GM12878 (cell line): ENCODE measurements at regions not wholly inside any gene's neighbourhood (a gene's known extent, or its start where the extent isn't known, plus 50 kb on each side); places are given as distances from the start of the nearest gene placed in this dataset.

Source experiments
- ATAC-seq: fragments of 200-7000 bp; cut with Tn5 transposase; 3 replicates; pipeline ENCODE4 v1.9.1; 2020; ENCODE audit warnings: mild to moderate bottlenecking, moderate library complexity
- BruUV-seq: library from RNA; stranded (reverse); fragments of 400-500 nt; replicated peaks from 2 replicates; lab custom pipeline; 2021; lab: Mats Ljungman, UMichigan
- CTCF ChIA-PET: fragments of 300-600 bp; sonication (Branson Sonifier 250); formaldehyde crosslinking; extraction: SDS; loops from one replicate; lab custom pipeline; 2021; ENCODE audit warnings: inconsistent platforms; lab: Yijun Ruan, JAX
- POLR2A ChIA-PET: fragments of 350-600 bp; formaldehyde crosslinking; extraction: SDS; loops from one replicate; lab custom pipeline; 2021; ENCODE audit warnings: inconsistent platforms; lab: Charles Lee
- RAD21 ChIA-PET: fragments of 300-600 bp; sonication (Branson Sonifier 250); formaldehyde crosslinking; loops from one replicate; lab custom pipeline; 2023; ENCODE audit warnings: antibody characterized with exemption; ENCODE audit not compliant: unreplicated experiment; lab: Charles Lee
- SMC1A ChIA-PET: fragments of 300-600 bp; sonication (Branson Sonifier 250); formaldehyde crosslinking; loops from one replicate; lab custom pipeline; 2023; ENCODE audit not compliant: unreplicated experiment, uncharacterized antibody; lab: Charles Lee
- DNase-seq: peaks from one replicate; pipeline ENCODE4 v3.0.0-alpha.2; 2011; ENCODE audit warnings: low read depth, low spot score
- FAIRE-seq: peaks from 3 replicates; lab custom pipeline; 2011; peaks lifted over from hg19 to GRCh38; lab: Jason Lieb, UNC
- H2AFZ ChIP-seq: 2 replicates; pipeline ENCODE4 v1.6.0; 2011; ENCODE audit warnings: low read depth, low read length, control low read depth; ENCODE audit not compliant: control insufficient read depth
- H3K27ac ChIP-seq: 2 replicates; pipeline ENCODE4 v1.5.1; 2011; ENCODE audit warnings: control low read depth; ENCODE audit not compliant: control insufficient read depth, insufficient read depth
- H3K27me3 ChIP-seq, 2 experiments: replicated peaks in 1 of 2; 2 replicates each; pipeline versions ENCODE4 v1.6.0 to v1.6.1; 2011; ENCODE audit warnings: low read length in 1 of 2; ENCODE audit not compliant: control insufficient read depth in 2 of 2, insufficient read depth in 2 of 2
- H3K36me3 ChIP-seq, 2 experiments: 2 replicates each; pipeline ENCODE4 v1.5.1; 2011; ENCODE audit warnings: low read length in 1 of 2; ENCODE audit not compliant: control insufficient read depth in 2 of 2, insufficient read depth in 2 of 2
- H3K4me1 ChIP-seq: 2 replicates; pipeline ENCODE4 v1.6.1; 2011; ENCODE audit warnings: mild to moderate bottlenecking, low read length, moderate library complexity, mixed read lengths; ENCODE audit not compliant: control insufficient read depth, insufficient read depth
- H3K4me2 ChIP-seq: 2 replicates; pipeline ENCODE4 v1.6.0; 2011; ENCODE audit warnings: control low read depth; ENCODE audit not compliant: control insufficient read depth, insufficient read depth
- H3K4me3 ChIP-seq: fragments of 200-600 bp; sonication (generic); 2 replicates; pipeline ENCODE4 v1.5.1; 2016
- H3K79me2 ChIP-seq: 2 replicates; pipeline ENCODE4 v1.6.0; 2011; ENCODE audit warnings: low read length; ENCODE audit not compliant: control insufficient read depth, insufficient read depth
- H3K9ac ChIP-seq: 2 replicates; pipeline ENCODE4 v1.8.0; 2011; ENCODE audit warnings: low read length, control low read depth, mixed read lengths; ENCODE audit not compliant: control insufficient read depth, insufficient read depth
- H3K9me3 ChIP-seq: replicated peaks from 3 replicates; pipeline ENCODE4 v1.5.1; 2011; ENCODE audit warnings: mild to moderate bottlenecking, low read length; ENCODE audit not compliant: control insufficient read depth, insufficient read depth
- H4K20me1 ChIP-seq: 2 replicates; pipeline ENCODE4 v1.6.0; 2011; ENCODE audit not compliant: control insufficient read depth, insufficient read depth
- BHLHE40 ChIP-seq, 2 experiments: fragments of 450-650 bp in 1 of 2; IDR thresholded peaks; 2 replicates each; pipeline ENCODE4 v1.6.1; 2011 to 2017; ENCODE audit warnings: low read depth in 2 of 2, borderline replicate concordance in 1 of 2, improper control_type of control experiment in 1 of 2, low read length in 1 of 2, mild to moderate bottlenecking in 1 of 2
- GABPA ChIP-seq: IDR thresholded peaks from 2 replicates; pipeline ENCODE4 v1.6.1; 2014; ENCODE audit warnings: antibody characterized with exemption, low read depth, mild to moderate bottlenecking, inconsistent platforms
- HDGF ChIP-seq: fragments of 450-650 bp; IDR thresholded peaks from 2 replicates; pipeline ENCODE4 v1.6.1; 2016; ENCODE audit warnings: antibody characterized with exemption
- KLF5 ChIP-seq: fragments of 450-650 bp; IDR thresholded peaks from 2 replicates; pipeline ENCODE4 v1.6.1; 2014; ENCODE audit warnings: mild to moderate bottlenecking; ENCODE audit not compliant: partially characterized antibody
- POU2F2 ChIP-seq: IDR thresholded peaks from 3 replicates; pipeline ENCODE4 v1.6.1; 2011; ENCODE audit warnings: low read depth, mild to moderate bottlenecking, low read length, borderline replicate concordance
- RUNX3 ChIP-seq: IDR thresholded peaks from 2 replicates; pipeline ENCODE4 v1.6.1; 2012; ENCODE audit warnings: low read length, inconsistent platforms
- SKIL ChIP-seq: fragments of 450-650 bp; IDR thresholded peaks from 2 replicates; pipeline ENCODE4 v1.6.1; 2017; ENCODE audit warnings: mild to moderate bottlenecking, low read depth, inconsistent platforms; ENCODE audit not compliant: poor library complexity, severe bottlenecking
- SMAD5 ChIP-seq: IDR thresholded peaks from 2 replicates; pipeline ENCODE4 v1.6.1; 2016; ENCODE audit warnings: antibody characterized with exemption, low read depth
- STAT3 ChIP-seq: IDR thresholded peaks from 2 replicates; pipeline ENCODE4 v1.6.1; 2011; ENCODE audit warnings: low read depth, low read length, improper control_type of control experiment
- SUZ12 ChIP-seq: fragments of 200-600 bp; sonication (generic); IDR thresholded peaks from one replicate; pipeline ENCODE4 v1.6.1; 2018; ENCODE audit warnings: antibody characterized with exemption, mild to moderate bottlenecking; ENCODE audit not compliant: unreplicated experiment
- ZBTB11 ChIP-seq: fragments of 450-650 bp; formaldehyde crosslinking; IDR thresholded peaks from 2 replicates; pipeline ENCODE4 v1.5.0; 2022; ENCODE audit warnings: mild to moderate bottlenecking, missing genetic modification characterization
- WGBS: methylation state at CpG from one replicate; pipeline ENCODE4 v1.1.6; 2016; ENCODE audit warnings: low lambda C conversion rate; ENCODE audit not compliant: insufficient replicate concordance, insufficient coverage; ENCODE audit errors: missing lambda C conversion rate; 5-methylcytosine and 5-hydroxymethylcytosine counted together
- in situ Hi-C: fragments of 300-500 bp; cut with MboI; formaldehyde crosslinking; loops from 9 replicates; pipeline ENCODE4 v1.14.3; 2018; ENCODE audit warnings: mixed read lengths
- intact Hi-C: fragments of 100-400 bp; cut with micrococcal nuclease; formaldehyde crosslinking; loops from one replicate; pipeline ENCODE4 v1.14.2; 2022; ENCODE audit not compliant: unreplicated experiment

GRCh38 chr15:96728591-96728990 is 398.1 kb downstream of the NR2F2 start:
- SMC1A ChIA-PET = no interaction called here
- Histone ChIP-seq H2AFZ (no peak overlapping the region), H3K4me1 (no peaks in the 10 kb centered on the region), H3K79me2 (no peaks in the 10 kb centered on the region), H3K4me2 (no peak overlapping the region), H3K4me3 (no peak overlapping the region), H3K9ac (no peak overlapping the region), H3K36me3 (no peaks in the 10 kb centered on the region), H3K27me3 (no peaks in the 10 kb centered on the region)
- WGBS = 38% methylated on average over 6 of the region's 6 CpGs
- RAD21 ChIA-PET = no interaction called here
- no TSS peak for BruUV-seq
- FAIRE-seq (no peak), DNase-seq (no peak), ATAC-seq (no peak)
- in situ Hi-C loops = no loop called here
- intact Hi-C loops = no loop called here
- CTCF ChIA-PET = interaction anchor here (0.7 kb wide), 1 partner anchor 11 kb away, joined by 3 read pairs; no protein-coding TSS in a partner anchor
- POLR2A ChIA-PET = no interaction called here
- TF ChIP-seq HDGF (no peak), GABPA (no peak), POU2F2 (no peak), ZBTB11 (no peak), RUNX3 (no peak), BHLHE40 (IDR thresholded peaks at IDR 0.05; ENCODE audit: borderline replicate concordance in 1 of 2, low read depth in 2 of 2, low read length in 1 of 2) (no peak), SMAD5 (no peak), KLF5 (no peak), SUZ12 (no peak), STAT3 (no peak), SKIL (no peak)
- TF ChIP-seq, all 136 proteins: peak for 0
- no peaks in the 10 kb centered on the region for H3K9me3 ChIP-seq
- no peaks in the 10 kb centered on the region for H4K20me1 ChIP-seq
- no peak overlapping the region for H3K27ac ChIP-seq
